K562 (cell line): ENCODE measurements at regions not wholly inside any gene's neighbourhood (a gene's known extent, or its start where the extent isn't known, plus 50 kb on each side); places are given as distances from the start of the nearest gene placed in this dataset.

ENCODE experiments used
- ATAC-seq: fragments of 200-7000 bp; cut with Tn5 transposase; 3 replicates; pipeline ENCODE4 v1.9.1; 2020; ENCODE audit warnings: moderate library complexity
- BruUV-seq: library from RNA; stranded (reverse); fragments of 400-500 nt; replicated peaks from 2 replicates; lab custom pipeline; 2021; lab: Mats Ljungman, UMichigan
- CTCF ChIA-PET: fragments of 300-600 bp; formaldehyde crosslinking; extraction: SDS; loops from one replicate; lab custom pipeline; 2021; ENCODE audit warnings: low intra/inter-chr PET ratio; lab: Yijun Ruan, JAX
- POLR2A ChIA-PET: fragments of 300-600, 350-650 bp; sonication (Branson Sonifier 250); formaldehyde crosslinking; extraction: SDS; loops from one replicate; lab custom pipeline; 2021; ENCODE audit warnings: antibody characterized with exemption, inconsistent platforms; lab: Yijun Ruan, JAX
- DNase-seq, 4 experiments: peaks; one replicate each; pipeline versions ENCODE4 v3.0.0 to v3.0.0-alpha.2; 2011 to 2018; ENCODE audit warnings: low spot score in 3 of 4, mixed read lengths in 3 of 4; ENCODE audit errors: extremely low read depth in 1 of 4
- FAIRE-seq: peaks from 2 replicates; lab custom pipeline; 2011; peaks lifted over from hg19 to GRCh38; lab: Jason Lieb, UNC
- H2AFZ ChIP-seq: 2 replicates; pipeline ENCODE4 v1.6.0; 2011; ENCODE audit warnings: low read depth, low read length, control low read depth, inconsistent platforms
- H3K27ac ChIP-seq: fragments of 200-600 bp; 3 replicates; pipeline ENCODE4 v1.8.0; 2011; ENCODE audit warnings: low read depth, mild to moderate bottlenecking, control low read depth, inconsistent platforms, low read length, moderate library complexity, mixed read lengths; ENCODE audit errors: extremely low read depth
- H3K27me3 ChIP-seq, 2 experiments: fragments of 300-600 bp in 1 of 2; 2 replicates in 1 of 2; 3 replicates in 1 of 2; pipeline versions ENCODE4 v1.6.0 to v1.8.0; 2011; ENCODE audit warnings: inconsistent platforms in 2 of 2, low read length in 2 of 2, mild to moderate bottlenecking in 1 of 2, mixed read lengths in 1 of 2, moderate library complexity in 1 of 2; ENCODE audit not compliant: control insufficient read depth in 2 of 2, insufficient read depth in 2 of 2
- H3K36me3 ChIP-seq: fragments of 300-600 bp; 3 replicates; pipeline ENCODE4 v1.8.0; 2011; ENCODE audit warnings: mild to moderate bottlenecking, low read length, inconsistent platforms; ENCODE audit not compliant: control insufficient read depth, insufficient read depth
- H3K4me1 ChIP-seq, 2 experiments: fragments of 200-600 bp in 1 of 2; replicated peaks in 1 of 2; 2 replicates in 1 of 2; 3 replicates in 1 of 2; pipeline versions ENCODE4 v1.5.1 to v1.8.0; 2011; ENCODE audit warnings: inconsistent platforms in 2 of 2, low read length in 2 of 2, mild to moderate bottlenecking in 1 of 2, mixed read lengths in 1 of 2, moderate library complexity in 1 of 2; ENCODE audit not compliant: control insufficient read depth in 2 of 2, insufficient read depth in 2 of 2
- H3K4me2 ChIP-seq: 2 replicates; pipeline ENCODE4 v1.6.1; 2011; ENCODE audit warnings: low read length, control low read depth, inconsistent platforms, mixed read lengths; ENCODE audit not compliant: insufficient read depth
- H3K4me3 ChIP-seq: fragments of 200-600 bp; sonication (generic), shearing (Covaris generic); 2 replicates; pipeline ENCODE4 v1.5.1; 2016; ENCODE audit warnings: control low read depth, inconsistent platforms
- H3K79me2 ChIP-seq: fragments of 200-600 bp; 3 replicates; pipeline ENCODE4 v1.8.0; 2011; ENCODE audit warnings: low read length, inconsistent platforms; ENCODE audit not compliant: control insufficient read depth, insufficient read depth
- H3K9ac ChIP-seq, 2 experiments: 2 replicates each; pipeline versions ENCODE4 v1.6.0 to v1.6.1; 2011; ENCODE audit warnings: low read depth in 2 of 2, low read length in 2 of 2, control low read depth in 1 of 2, inconsistent platforms in 1 of 2, mild to moderate bottlenecking in 1 of 2, mixed read lengths in 1 of 2; ENCODE audit not compliant: insufficient read depth in 1 of 2
- H3K9me1 ChIP-seq: one replicate; pipeline ENCODE4 v1.6.0; 2011; ENCODE audit warnings: inconsistent platforms, mild to moderate bottlenecking, low read length, moderate library complexity; ENCODE audit not compliant: control insufficient read depth, insufficient read depth
- H3K9me3 ChIP-seq: replicated peaks from 2 replicates; pipeline ENCODE4 v1.5.1; 2011; ENCODE audit warnings: low read depth, low read length, inconsistent platforms; ENCODE audit not compliant: control insufficient read depth, insufficient read depth
- H4K20me1 ChIP-seq: replicated peaks from 2 replicates; pipeline ENCODE4 v1.6.1; 2011; ENCODE audit warnings: low read length, inconsistent platforms, mixed read lengths; ENCODE audit not compliant: control insufficient read depth, insufficient read depth
- CBX2 ChIP-seq: fragments of 200-600 bp; sonication (generic); IDR thresholded peaks from one replicate; pipeline ENCODE4 v1.6.1; 2012; ENCODE audit warnings: mild to moderate bottlenecking, low read length, inconsistent platforms; ENCODE audit not compliant: insufficient read depth, poor library complexity, severe bottlenecking
- DACH1 ChIP-seq: fragments of 450-650 bp; IDR thresholded peaks from 2 replicates; pipeline ENCODE4 v1.6.1; 2018; ENCODE audit not compliant: partially characterized antibody
- GABPB1 ChIP-seq: sonication (generic); formaldehyde crosslinking; IDR thresholded peaks from 2 replicates; pipeline ENCODE4 v1.8.0; 2022; ENCODE audit warnings: mild to moderate bottlenecking, missing genetic modification reagents
- NR1H2 ChIP-seq: sonication (generic); formaldehyde crosslinking; IDR thresholded peaks from 2 replicates; pipeline ENCODE4 v1.4.0; 2020; ENCODE audit warnings: mild to moderate bottlenecking, missing genetic modification reagents
- NR2C1 ChIP-seq, 2 experiments: fragments of 450-650 bp; IDR thresholded peaks; 2 replicates each; pipeline ENCODE4 v1.6.1; 2017; ENCODE audit warnings: mild to moderate bottlenecking in 2 of 2, antibody characterized with exemption in 1 of 2, inconsistent platforms in 1 of 2, missing compliant biosample characterization in 1 of 2, missing genetic modification characterization in 1 of 2
- NR3C1 ChIP-seq: sonication (generic); formaldehyde crosslinking; IDR thresholded peaks from 2 replicates; pipeline ENCODE4 v1.8.1; 2022; ENCODE audit warnings: missing genetic modification reagents
- ZBTB34 ChIP-seq: fragments of 250-450 bp; sonication (Bioruptor Pico); IDR thresholded peaks from 2 replicates; pipeline ENCODE4 v1.8.0; 2021; ENCODE audit warnings: mild to moderate bottlenecking, moderate library complexity
- ZNF436 ChIP-seq: fragments of 250-450, 450-650 bp; sonication (Bioruptor Pico); formaldehyde crosslinking; IDR thresholded peaks from 2 replicates; pipeline ENCODE4 v1.7.0; 2020; ENCODE audit warnings: mild to moderate bottlenecking
- in situ Hi-C: fragments of 300-500 bp; cut with MboI; formaldehyde crosslinking; loops from 4 replicates; pipeline ENCODE4 v1.15.0; 2018; ENCODE audit warnings: inconsistent platforms, mixed read lengths
- intact Hi-C: fragments of 100-400 bp; cut with micrococcal nuclease; formaldehyde crosslinking; loops from 2 replicates; pipeline ENCODE4 v1.14.2; 2022

- TF ChIP-seq DACH1 (no peak), NR2C1 (IDR thresholded peaks at IDR 0.05) (no peak), NR2C1 (tag; IDR thresholded peaks at IDR 0.05) (no peak)
Measured at GRCh38 chr9:104256031-104256695, 162.1 kb downstream of the SMC2 start (continued).

GRCh38 chr9:104256696-104257062, 162.6 kb downstream of the SMC2 start:
- Histone ChIP-seq H3K9me3 (no peaks in the 10 kb centered on the region; the same call in 1 of the 2 replicates), H3K27me3 (no peaks in the 10 kb centered on the region), H2AFZ (no peak overlapping the region), H3K9me1 (no peaks in the 10 kb centered on the region), H3K79me2 (no peaks in the 10 kb centered on the region), H4K20me1 (no peaks in the 10 kb centered on the region), H3K27ac (no peak overlapping the region), H3K9ac (no peak overlapping the region), H3K4me1 (no peaks in the 10 kb centered on the region), H3K4me3 (no peak overlapping the region), H3K4me2 (no peak overlapping the region), H3K36me3 (no peaks in the 10 kb centered on the region)
- POLR2A ChIA-PET = no interaction called here
- DNase-seq (no peak), ATAC-seq (no peak), FAIRE-seq (no peak)
- in situ Hi-C loops (no loop called here), intact Hi-C loops (no loop called here)
- CTCF ChIA-PET = no interaction called here
- BruUV-seq = no TSS peak
- no peak for TF ChIP-seq GABPB1
- no peak for TF ChIP-seq NR1H2 (CRISPR knock-in tag)
- TF ChIP-seq CBX2 = no peak
- TF ChIP-seq NR3C1 = no peak
- no peak for TF ChIP-seq ZNF436 (CRISPR knock-in tag)
- no peak for TF ChIP-seq ZBTB34 (CRISPR knock-in tag)
